Mesenchymal stem cell (in vitro differentiated cells and primary cell): ENCODE measurements at regions not wholly inside any gene's neighbourhood (a gene's known extent, or its start where the extent isn't known, plus 50 kb on each side); places are given as distances from the start of the nearest gene placed in this dataset.

Experiments
- DNase-seq: peaks from one replicate; pipeline ENCODE4 v3.0.0-alpha.2; 2013
- H2AFZ ChIP-seq: one replicate; pipeline ENCODE4 v1.6.1; 2013; ENCODE audit warnings: low read depth, mild to moderate bottlenecking, control low read depth, inconsistent platforms, low read length, moderate library complexity
- H2AK5ac ChIP-seq: 2 replicates; pipeline ENCODE4 v1.6.1; 2013; ENCODE audit warnings: low read length, moderate library complexity, mild to moderate bottlenecking, inconsistent platforms; ENCODE audit not compliant: severe bottlenecking
- H2BK120ac ChIP-seq: one replicate; pipeline ENCODE4 v1.6.1; 2013; ENCODE audit warnings: low read depth, mild to moderate bottlenecking, inconsistent platforms, low read length, moderate library complexity
- H2BK12ac ChIP-seq, 2 experiments: one replicate each; pipeline ENCODE4 v1.6.1; 2013; ENCODE audit warnings: inconsistent platforms in 2 of 2, low read length in 2 of 2, mild to moderate bottlenecking in 2 of 2, moderate library complexity in 2 of 2, control low read depth in 1 of 2
- H2BK15ac ChIP-seq: one replicate; pipeline ENCODE4 v1.6.1; 2013; ENCODE audit warnings: mild to moderate bottlenecking, low read depth, inconsistent platforms; ENCODE audit not compliant: poor library complexity, severe bottlenecking
- H2BK5ac ChIP-seq: 2 replicates; pipeline ENCODE4 v1.6.1; 2013; ENCODE audit warnings: low read depth, mild to moderate bottlenecking, low read length, control low read depth, inconsistent platforms; ENCODE audit not compliant: poor library complexity, severe bottlenecking
- H3K14ac ChIP-seq, 2 experiments: one replicate each; pipeline ENCODE4 v1.6.1; 2013; ENCODE audit warnings: inconsistent platforms in 2 of 2, low read length in 2 of 2, control low read depth in 1 of 2, mild to moderate bottlenecking in 1 of 2, moderate library complexity in 1 of 2
- H3K18ac ChIP-seq, 2 experiments: one replicate each; pipeline ENCODE4 v1.6.1; 2013; ENCODE audit warnings: inconsistent platforms in 2 of 2, low read length in 2 of 2, control low read depth in 1 of 2, low read depth in 1 of 2, mild to moderate bottlenecking in 1 of 2
- H3K23ac ChIP-seq, 2 experiments: one replicate each; pipeline ENCODE4 v1.6.1; 2013; ENCODE audit warnings: inconsistent platforms in 2 of 2, low read length in 2 of 2, mild to moderate bottlenecking in 2 of 2, moderate library complexity in 2 of 2, control low read depth in 1 of 2
- H3K27ac ChIP-seq: 2 replicates; pipeline ENCODE4 v1.5.1; 2013; ENCODE audit warnings: mild to moderate bottlenecking, moderate library complexity, low read length, control low read depth, inconsistent platforms; ENCODE audit not compliant: poor library complexity, severe bottlenecking
- H3K27me3 ChIP-seq, 2 experiments: 2 replicates each; pipeline versions ENCODE4 v1.6.1 to v1.7.0; 2013; ENCODE audit warnings: low read length in 2 of 2, mild to moderate bottlenecking in 2 of 2, moderate library complexity in 2 of 2, control low read depth in 1 of 2, inconsistent platforms in 1 of 2; ENCODE audit not compliant: control insufficient read depth in 1 of 2, insufficient read depth in 1 of 2
- H3K36me3 ChIP-seq, 2 experiments: 2 replicates each; pipeline versions ENCODE4 v1.6.1 to v1.7.0; 2013; ENCODE audit warnings: low read length in 2 of 2, control low read depth in 1 of 2, inconsistent platforms in 1 of 2, low read depth in 1 of 2, mild to moderate bottlenecking in 1 of 2; ENCODE audit not compliant: insufficient read depth in 2 of 2, control insufficient read depth in 1 of 2
- H3K4ac ChIP-seq, 2 experiments: one replicate each; pipeline ENCODE4 v1.6.1; 2013; ENCODE audit warnings: inconsistent platforms in 2 of 2, low read length in 2 of 2, mild to moderate bottlenecking in 2 of 2, moderate library complexity in 2 of 2, control low read depth in 1 of 2, low read depth in 1 of 2
- H3K4me1 ChIP-seq: 2 replicates; pipeline ENCODE4 v1.6.1; 2013; ENCODE audit warnings: low read depth, low read length, control low read depth; ENCODE audit not compliant: control insufficient read depth, insufficient read depth
- H3K4me2 ChIP-seq: 2 replicates; pipeline ENCODE4 v1.6.1; 2013; ENCODE audit warnings: low read length, mild to moderate bottlenecking, inconsistent platforms; ENCODE audit not compliant: poor library complexity, severe bottlenecking
- H3K4me3 ChIP-seq, 2 experiments: 2 replicates each; pipeline versions ENCODE4 v1.5.1 to v1.7.0; 2013; ENCODE audit warnings: low read length in 2 of 2, mild to moderate bottlenecking in 2 of 2, control low read depth in 1 of 2, low read depth in 1 of 2; ENCODE audit not compliant: insufficient read depth in 1 of 2
- H3K79me1 ChIP-seq: replicated peaks from 2 replicates; pipeline ENCODE4 v1.6.1; 2013; ENCODE audit warnings: mild to moderate bottlenecking, control low read depth, low read length, inconsistent platforms; ENCODE audit not compliant: poor library complexity, severe bottlenecking
- H3K9ac ChIP-seq: 2 replicates; pipeline ENCODE4 v1.7.0; 2013; ENCODE audit warnings: mild to moderate bottlenecking, low read length, moderate library complexity
- H3K9me3 ChIP-seq: 2 replicates; pipeline ENCODE4 v1.7.0; 2013; ENCODE audit warnings: mild to moderate bottlenecking, low read length; ENCODE audit not compliant: control insufficient read depth
- H4K8ac ChIP-seq: one replicate; pipeline ENCODE4 v1.6.1; 2013; ENCODE audit warnings: inconsistent platforms, mild to moderate bottlenecking, low read length, moderate library complexity
- H4K91ac ChIP-seq: one replicate; pipeline ENCODE4 v1.6.1; 2013; ENCODE audit warnings: mild to moderate bottlenecking, low read length, inconsistent platforms
- WGBS: methylation state at CpG from one replicate; pipeline ENCODE4 v1.1.7; 2013; ENCODE audit warnings: mixed read lengths; 5-methylcytosine and 5-hydroxymethylcytosine counted together

GRCh38 chr13:78907006-78907405 lies 248.1 kb upstream of the OBI1 start:
- WGBS: 46% methylated on average over 5 of the region's 5 CpGs
- Histone ChIP-seq H4K91ac (no peak overlapping the region), H2BK120ac (no peak overlapping the region), H3K23ac (no peak overlapping the region), H3K4ac (no peak overlapping the region), H3K4me1 (no peaks in the 10 kb centered on the region), H3K27ac (no peak overlapping the region), H3K9ac (no peak overlapping the region), H2BK15ac (no peak overlapping the region), H3K27me3 (no peaks in the 10 kb centered on the region), H3K18ac (no peak overlapping the region), H3K4me2 (no peak overlapping the region), H3K79me1 (no peaks in the 10 kb centered on the region), H3K36me3 (no peaks in the 10 kb centered on the region), H2AK5ac (no peak overlapping the region), H2BK12ac (no peak overlapping the region), H3K9me3 (peaks cover 2% of the 10 kb centered on the region), H3K4me3 (no peak overlapping the region), H3K14ac (no peak overlapping the region), H4K8ac (no peak overlapping the region), H2AFZ (no peak overlapping the region), H2BK5ac (no peak overlapping the region)
- DNase-seq: no peak

- H2BK12ac ChIP-seq: no peak overlapping the region
- no peak overlapping the region for H2BK120ac ChIP-seq
- H3K27ac ChIP-seq: no peak overlapping the region
- no peak overlapping the region for H2BK5ac ChIP-seq
- no peak for DNase-seq
- no peak overlapping the region for H3K18ac ChIP-seq
- no peaks in the 10 kb centered on the region for H3K4me1 ChIP-seq
- 60% methylated on average over 1 of the region's 2 CpGs for WGBS
- H4K91ac ChIP-seq: no peak overlapping the region
- H2AFZ ChIP-seq: no peak overlapping the region
- no peak overlapping the region for H2AK5ac ChIP-seq
- H3K9me3 ChIP-seq: peaks cover 7% of the 10 kb centered on the region
- no peak overlapping the region for H3K4me2 ChIP-seq
- H3K27me3 ChIP-seq: no peaks in the 10 kb centered on the region
- no peak overlapping the region for H3K4ac ChIP-seq
- no peaks in the 10 kb centered on the region for H3K79me1 ChIP-seq
- no peak overlapping the region for H3K23ac ChIP-seq
- H3K4me3 ChIP-seq: no peak overlapping the region
- H3K36me3 ChIP-seq: no peaks in the 10 kb centered on the region
- no peak overlapping the region for H3K9ac ChIP-seq
- H3K14ac ChIP-seq: no peak overlapping the region
- H2BK15ac ChIP-seq: no peak overlapping the region
- no peak overlapping the region for H4K8ac ChIP-seq
Measured at GRCh38 chr13:78897200-78897599, 238.2 kb upstream of the OBI1 start.

GRCh38 chr13:78884571-78884970 lies 225.6 kb upstream of the OBI1 start:
- Histone ChIP-seq H4K8ac (no peak overlapping the region), H2AK5ac (no peak overlapping the region), H2BK120ac (no peak overlapping the region), H3K4me1 (no peaks in the 10 kb centered on the region), H3K4me2 (no peak overlapping the region), H3K14ac (no peak overlapping the region), H3K4me3 (no peak overlapping the region), H3K18ac (no peak overlapping the region), H3K36me3 (no peaks in the 10 kb centered on the region), H2BK5ac (no peak overlapping the region), H3K23ac (no peak overlapping the region), H2BK15ac (no peak overlapping the region), H4K91ac (no peak overlapping the region), H3K9me3 (no peaks in the 10 kb centered on the region), H3K4ac (no peak overlapping the region), H3K27ac (no peak overlapping the region), H2BK12ac (no peak overlapping the region), H3K27me3 (no peaks in the 10 kb centered on the region), H3K9ac (no peak overlapping the region), H2AFZ (no peak overlapping the region), H3K79me1 (no peaks in the 10 kb centered on the region)
- no peak for DNase-seq

- Histone ChIP-seq H3K23ac (no peak overlapping the region), H3K79me1 (no peaks in the 10 kb centered on the region), H2AFZ (no peak overlapping the region), H4K91ac (no peak overlapping the region), H3K4me1 (no peaks in the 10 kb centered on the region), H3K4ac (no peak overlapping the region), H2BK5ac (no peak overlapping the region), H2BK12ac (no peak overlapping the region), H3K4me3 (no peak overlapping the region), H3K36me3 (no peaks in the 10 kb centered on the region), H3K27ac (no peak overlapping the region), H3K9me3 (no peaks in the 10 kb centered on the region), H2BK15ac (no peak overlapping the region), H3K14ac (no peak overlapping the region), H3K18ac (no peak overlapping the region), H3K4me2 (no peak overlapping the region), H4K8ac (no peak overlapping the region), H3K27me3 (no peaks in the 10 kb centered on the region), H3K9ac (no peak overlapping the region), H2AK5ac (no peak overlapping the region), H2BK120ac (no peak overlapping the region)
- DNase-seq: no peak
Measured at GRCh38 chr13:78881751-78882150, 222.8 kb upstream of the OBI1 start.
